NB4 (cell line): ENCODE measurements at regions not wholly inside any gene's neighbourhood (a gene's known extent, or its start where the extent isn't known, plus 50 kb on each side); places are given as distances from the start of the nearest gene placed in this dataset.

Experiments used
- CTCF ChIP-seq: IDR thresholded peaks from one replicate; pipeline ENCODE4 v1.5.1; 2012; ENCODE audit warnings: low read depth, low read length
- MYC ChIP-seq: IDR thresholded peaks from 2 replicates; pipeline ENCODE4 v1.6.1; 2011; ENCODE audit warnings: low read depth, low read length
- POLR2A ChIP-seq: IDR thresholded peaks from 2 replicates; pipeline ENCODE4 v1.6.1; 2011; ENCODE audit warnings: mild to moderate bottlenecking; ENCODE audit not compliant: insufficient read length; ENCODE audit errors: extremely low read depth
- TF ChIP-seq, protein P1 (sequence below): IDR thresholded peaks from 2 replicates; pipeline ENCODE4 v1.6.1; 2011; ENCODE audit warnings: low read depth, low read length

DNA sequence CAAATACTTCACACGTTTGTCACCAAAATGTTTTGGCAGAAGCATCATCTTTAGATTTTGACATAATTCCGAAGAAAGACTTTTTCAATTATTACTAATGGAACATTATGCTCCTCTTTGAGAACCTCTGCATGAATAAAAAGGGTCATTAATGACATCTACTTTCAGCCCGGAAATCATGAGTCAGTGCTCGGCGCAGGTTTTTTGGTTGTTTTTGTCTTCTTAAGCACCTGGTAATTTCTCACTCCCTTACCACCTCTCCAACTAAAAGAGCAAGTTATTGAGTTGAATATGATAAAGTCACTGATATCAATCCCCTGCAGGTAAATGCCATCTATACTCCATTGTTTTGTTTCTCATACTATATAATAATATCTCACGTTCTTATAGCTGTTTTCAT lies 113.0 kb upstream of the PBX1 start:
- TF ChIP-seq CTCF, result no peak
- TF ChIP-seq POLR2A, result no peak
- TF ChIP-seq, protein P1, sequence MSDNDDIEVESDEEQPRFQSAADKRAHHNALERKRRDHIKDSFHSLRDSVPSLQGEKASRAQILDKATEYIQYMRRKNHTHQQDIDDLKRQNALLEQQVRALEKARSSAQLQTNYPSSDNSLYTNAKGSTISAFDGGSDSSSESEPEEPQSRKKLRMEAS, result no peak
- no peak for TF ChIP-seq MYC
